Fibroblast of peridontal ligament (primary cell): ENCODE measurements at regions not wholly inside any gene's neighbourhood (a gene's known extent, or its start where the extent isn't known, plus 50 kb on each side); places are given as distances from the start of the nearest gene placed in this dataset.
"Not testable (repeated sequence)": the region's sequence is repeated elsewhere in the genome, so short reads cannot be mapped to it uniquely, and the experiment has no call there.

Experiments used
- DNase-seq: peaks from one replicate; pipeline ENCODE4 v3.0.0-alpha.2; 2010; ENCODE audit errors: extremely low read depth

- peak; percentile 44 for DNase-seq
Measured at GRCh38 chr16:85275533-85276249, 163.4 kb upstream of the CIBAR2 start.

GRCh38 chr16:85276258-85276657, 164.0 kb upstream of the CIBAR2 start:
- no peak for DNase-seq

- DNase-seq = no peak
Measured at GRCh38 chr16:85276721-85277120, 164.4 kb upstream of the CIBAR2 start.

GRCh38 chr16:85278839-85279238, 166.6 kb upstream of the CIBAR2 start:
- no peak for DNase-seq

- no peak for DNase-seq
Measured at GRCh38 chr16:85279402-85279801, 167.1 kb upstream of the CIBAR2 start.

GRCh38 chr16:85279825-85280545, 167.7 kb upstream of the CIBAR2 start:
- no peak for DNase-seq

GRCh38 chr16:85281181-85281580, 168.9 kb upstream of the CIBAR2 start:
- DNase-seq = no peak

- DNase-seq = no peak
Measured at GRCh38 chr16:85282842-85283241, 170.6 kb upstream of the CIBAR2 start.

- no peak for DNase-seq
Measured at GRCh38 chr16:85283305-85284050, 171.2 kb upstream of the CIBAR2 start.

GRCh38 chr16:85284141-85284817, 172.0 kb upstream of the CIBAR2 start:
- DNase-seq = no peak

GRCh38 chr16:85285681-85286065, 173.4 kb upstream of the CIBAR2 start:
- no peak for DNase-seq

- peak; percentile 60 for DNase-seq
Measured at GRCh38 chr16:85286066-85286831, 174.0 kb upstream of the CIBAR2 start.

GRCh38 chr16:85286951-85287814, 174.9 kb upstream of the CIBAR2 start:
- no peak for DNase-seq

- not testable (repeated sequence) for DNase-seq
Measured at GRCh38 chr16:85287815-85288109, 175.5 kb upstream of the CIBAR2 start.

- no peak for DNase-seq
Measured at GRCh38 chr16:85288341-85288868, 176.1 kb upstream of the CIBAR2 start.

- no peak for DNase-seq
Measured at GRCh38 chr16:85288869-85289660, 176.8 kb upstream of the CIBAR2 start.

- no peak for DNase-seq
Measured at GRCh38 chr16:85289760-85290625, 177.7 kb upstream of the CIBAR2 start.

GRCh38 chr16:85290626-85291301, 178.5 kb upstream of the CIBAR2 start:
- no peak for DNase-seq
